IPS-15b (cell line): ENCODE measurements at regions not wholly inside any gene's neighbourhood (a gene's known extent, or its start where the extent isn't known, plus 50 kb on each side); places are given as distances from the start of the nearest gene placed in this dataset.

Experiments
- H3K27me3 ChIP-seq: one replicate; pipeline ENCODE4 v1.6.1; 2013; ENCODE audit warnings: low read length; ENCODE audit not compliant: control insufficient read depth, insufficient read depth
- H3K36me3 ChIP-seq: one replicate; pipeline ENCODE4 v1.6.1; 2013; ENCODE audit warnings: low read length; ENCODE audit not compliant: control insufficient read depth, insufficient read depth
- H3K4me1 ChIP-seq: one replicate; pipeline ENCODE4 v1.6.1; 2013; ENCODE audit warnings: mild to moderate bottlenecking, low read length; ENCODE audit not compliant: control insufficient read depth, insufficient read depth
- H3K4me3 ChIP-seq: one replicate; pipeline ENCODE4 v1.5.1; 2013; ENCODE audit warnings: low read depth, low read length
- H3K9ac ChIP-seq: one replicate; pipeline ENCODE4 v1.6.1; 2013; ENCODE audit warnings: low read depth, mild to moderate bottlenecking, low read length
- H3K9me3 ChIP-seq: one replicate; pipeline ENCODE4 v1.6.1; 2013; ENCODE audit warnings: mild to moderate bottlenecking, low read length; ENCODE audit not compliant: control insufficient read depth, insufficient read depth

DNA sequence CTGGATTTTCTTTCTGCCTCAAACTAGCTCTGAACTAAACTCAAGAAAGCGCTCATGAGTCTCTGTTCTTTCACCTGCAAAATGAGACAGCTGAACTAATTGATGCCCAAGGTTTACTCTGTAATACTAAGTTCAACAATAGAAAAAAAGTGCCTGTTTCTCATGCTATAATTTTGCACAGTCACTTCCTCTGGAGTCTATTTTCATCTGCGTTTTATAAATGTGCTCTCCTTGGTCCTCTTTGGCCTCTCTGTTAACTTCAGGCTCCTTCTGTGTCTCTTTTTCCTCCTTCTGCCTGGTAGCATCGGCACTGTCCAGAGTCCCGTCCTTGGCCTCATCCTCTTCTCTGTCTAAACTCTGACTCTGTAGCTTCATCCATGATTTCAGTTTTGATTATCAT, 311.9 kb upstream of the TLE4 start:
- Histone ChIP-seq H3K9ac (no peak overlapping the region), H3K4me3 (no peak overlapping the region), H3K4me1 (no peaks in the 10 kb centered on the region), H3K9me3 (no peaks in the 10 kb centered on the region), H3K36me3 (no peaks in the 10 kb centered on the region), H3K27me3 (no peaks in the 10 kb centered on the region)

- Histone ChIP-seq H3K4me3 (no peak overlapping the region), H3K9ac (no peak overlapping the region), H3K36me3 (no peaks in the 10 kb centered on the region), H3K9me3 (no peaks in the 10 kb centered on the region), H3K27me3 (no peaks in the 10 kb centered on the region), H3K4me1 (no peaks in the 10 kb centered on the region)
Observed at GRCh38 chr9:79263628-79264027, 308.1 kb upstream of the TLE4 start.

DNA sequence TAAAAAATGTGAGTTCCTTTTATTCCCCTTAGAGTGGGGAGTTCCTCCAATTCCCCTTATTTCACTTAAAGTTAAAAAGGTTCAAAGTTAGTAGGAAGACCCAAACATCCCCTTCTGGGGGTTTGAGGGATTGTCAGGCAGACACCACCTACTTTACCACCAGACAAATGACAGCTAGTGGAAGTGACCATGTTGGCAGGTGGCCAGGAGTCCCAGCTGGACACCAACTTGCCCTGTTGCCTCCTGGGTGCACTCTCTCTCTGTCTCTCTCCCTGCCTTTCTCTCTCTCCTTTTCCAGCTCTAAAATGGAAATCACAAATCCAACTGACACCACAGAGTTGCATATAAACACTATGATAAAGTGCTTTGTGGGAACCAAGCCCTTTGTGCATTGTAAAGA, 307.7 kb upstream of the TLE4 start:
- Histone ChIP-seq H3K4me1 (no peaks in the 10 kb centered on the region), H3K27me3 (no peaks in the 10 kb centered on the region), H3K9me3 (no peaks in the 10 kb centered on the region), H3K36me3 (no peaks in the 10 kb centered on the region), H3K4me3 (no peak overlapping the region), H3K9ac (no peak overlapping the region)

DNA sequence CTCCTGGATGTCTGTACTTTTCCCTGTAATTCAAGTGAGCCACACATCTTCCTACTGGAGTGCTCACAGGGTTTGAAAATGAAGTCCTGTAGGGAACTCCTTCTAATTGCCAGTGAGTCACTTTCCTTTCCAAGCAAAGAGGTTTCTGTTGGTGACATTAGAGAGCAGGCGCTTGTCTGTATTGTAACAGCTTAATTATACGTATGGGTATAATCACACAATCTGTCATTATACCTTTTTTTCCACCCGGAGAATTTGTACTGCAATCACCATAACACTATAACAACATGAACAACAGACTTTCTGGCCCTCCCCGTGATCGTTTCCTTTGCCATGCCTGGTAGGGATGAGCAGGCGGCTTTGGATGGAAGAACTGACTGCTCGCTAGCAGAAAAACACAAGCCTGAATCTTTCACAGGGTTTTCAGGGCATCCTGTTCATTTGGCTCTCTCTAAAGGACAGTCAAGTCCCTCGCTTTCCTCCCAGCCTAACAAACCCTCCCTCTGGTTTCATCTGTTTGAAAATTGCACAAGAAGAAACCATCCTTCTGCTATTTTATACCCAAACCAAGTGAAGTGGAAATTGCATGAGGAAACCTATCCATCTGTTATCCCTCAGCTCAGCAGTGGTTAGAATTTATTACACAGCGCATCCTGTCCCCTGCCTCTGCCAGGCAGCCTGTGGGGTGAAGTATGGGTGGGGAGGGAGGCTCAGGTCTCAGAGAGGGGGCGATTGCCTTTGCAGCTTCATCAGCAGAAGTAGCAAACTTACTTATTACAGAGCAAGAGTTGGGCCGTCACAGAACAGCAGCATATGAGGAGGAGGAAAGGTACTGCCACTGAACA, 307.0 kb upstream of the TLE4 start:
- Histone ChIP-seq H3K4me3 (no peak overlapping the region), H3K9me3 (no peaks in the 10 kb centered on the region), H3K4me1 (no peaks in the 10 kb centered on the region), H3K27me3 (no peaks in the 10 kb centered on the region), H3K36me3 (no peaks in the 10 kb centered on the region), H3K9ac (no peak overlapping the region)

DNA sequence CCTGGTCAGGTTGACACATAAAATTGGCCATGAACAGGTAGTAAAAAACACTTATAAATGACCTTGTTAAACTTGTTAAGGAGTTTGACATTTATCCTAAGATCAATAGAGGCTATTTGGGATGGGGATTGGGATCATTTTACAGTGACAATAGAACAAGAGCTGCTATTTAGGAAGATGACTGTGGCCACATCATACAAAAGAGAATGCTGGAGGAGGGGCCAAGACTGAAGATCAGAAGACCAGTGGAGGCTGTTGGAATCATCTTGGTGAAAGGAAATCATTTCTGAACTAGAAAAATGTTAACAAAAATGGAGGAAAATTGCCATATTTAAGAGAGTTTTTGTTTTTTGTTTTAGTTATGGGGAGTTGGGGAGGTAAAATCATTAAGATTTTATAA, 304.8 kb upstream of the TLE4 start:
- Histone ChIP-seq H3K9me3 (no peaks in the 10 kb centered on the region), H3K4me1 (no peaks in the 10 kb centered on the region), H3K9ac (no peak overlapping the region), H3K36me3 (no peaks in the 10 kb centered on the region), H3K4me3 (no peak overlapping the region), H3K27me3 (no peaks in the 10 kb centered on the region)

DNA sequence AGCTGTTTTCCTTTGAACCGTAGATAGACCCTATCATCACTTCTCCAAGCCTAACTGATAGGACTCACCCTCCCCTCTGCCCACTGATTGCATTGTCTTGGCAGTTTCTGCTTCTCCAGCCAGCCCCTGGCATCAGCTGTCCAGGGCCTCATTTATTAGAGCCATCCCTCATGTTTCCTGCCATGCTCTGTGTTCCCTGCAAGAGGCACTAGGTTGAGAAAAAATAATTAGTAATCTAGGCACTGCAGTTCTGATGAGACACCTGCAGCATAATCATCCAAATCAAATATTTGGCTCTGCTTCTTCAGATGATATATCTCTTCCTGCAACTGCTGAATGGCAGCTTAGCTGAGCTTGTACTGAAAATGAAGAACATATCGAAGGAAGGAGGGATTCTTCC, 303.0 kb upstream of the TLE4 start:
- Histone ChIP-seq H3K4me1 (no peaks in the 10 kb centered on the region), H3K4me3 (no peak overlapping the region), H3K36me3 (no peaks in the 10 kb centered on the region), H3K9me3 (no peaks in the 10 kb centered on the region), H3K9ac (no peak overlapping the region), H3K27me3 (no peaks in the 10 kb centered on the region)

- Histone ChIP-seq H3K4me3 (no peak overlapping the region), H3K27me3 (no peaks in the 10 kb centered on the region), H3K4me1 (peaks cover 4% of the 10 kb centered on the region), H3K9ac (no peak overlapping the region), H3K9me3 (no peaks in the 10 kb centered on the region), H3K36me3 (no peaks in the 10 kb centered on the region)
Observed at GRCh38 chr9:79273311-79273710, 298.5 kb upstream of the TLE4 start.

- Histone ChIP-seq H3K9ac (no peak overlapping the region), H3K36me3 (no peaks in the 10 kb centered on the region), H3K27me3 (no peaks in the 10 kb centered on the region), H3K4me1 (peaks cover 4% of the 10 kb centered on the region), H3K4me3 (no peak overlapping the region), H3K9me3 (no peaks in the 10 kb centered on the region)
Observed at GRCh38 chr9:79279356-79279755, 292.4 kb upstream of the TLE4 start.

GRCh38 chr9:79280691-79281090, 291.1 kb upstream of the TLE4 start:
- H3K4me3 ChIP-seq, result no peak overlapping the region
- H3K36me3 ChIP-seq, result no peaks in the 10 kb centered on the region
- H3K9ac ChIP-seq, result no peak overlapping the region
- H3K27me3 ChIP-seq, result no peaks in the 10 kb centered on the region
- H3K4me1 ChIP-seq, result no peaks in the 10 kb centered on the region
- no peaks in the 10 kb centered on the region for H3K9me3 ChIP-seq

DNA sequence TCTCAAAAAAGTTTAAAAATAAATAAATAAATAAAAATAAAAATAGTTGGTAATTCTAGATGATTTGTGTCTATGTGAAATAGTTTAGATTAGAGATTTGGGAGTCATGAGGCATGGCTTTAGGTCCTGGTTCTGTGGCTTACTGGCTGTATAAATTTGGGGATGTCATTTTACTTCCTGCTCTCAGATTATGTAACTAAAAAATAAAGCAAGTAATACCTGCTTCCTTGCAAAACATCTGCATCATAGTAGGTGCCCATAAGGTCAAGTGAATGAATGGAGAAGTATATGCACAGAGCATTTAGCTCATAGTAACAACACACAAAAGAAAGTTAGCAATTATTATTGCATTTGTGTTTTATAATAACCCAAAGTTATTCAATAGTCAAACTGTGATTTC, 287.7 kb upstream of the TLE4 start:
- Histone ChIP-seq H3K4me3 (no peak overlapping the region), H3K4me1 (peaks cover 4% of the 10 kb centered on the region), H3K9me3 (no peaks in the 10 kb centered on the region), H3K27me3 (no peaks in the 10 kb centered on the region), H3K36me3 (no peaks in the 10 kb centered on the region), H3K9ac (no peak overlapping the region)

GRCh38 chr9:79286992-79287707, 284.6 kb upstream of the TLE4 start:
- H3K36me3 ChIP-seq, result no peaks in the 10 kb centered on the region
- no peaks in the 10 kb centered on the region for H3K9me3 ChIP-seq
- H3K27me3 ChIP-seq, result no peaks in the 10 kb centered on the region
- H3K4me1 ChIP-seq, result peaks cover 4% of the 10 kb centered on the region
- H3K4me3 ChIP-seq, result no peak overlapping the region
- no peak overlapping the region for H3K9ac ChIP-seq

GRCh38 chr9:79287708-79288290, 284.0 kb upstream of the TLE4 start:
- Histone ChIP-seq H3K4me1 (peaks cover 4% of the 10 kb centered on the region), H3K9me3 (no peaks in the 10 kb centered on the region), H3K4me3 (no peak overlapping the region), H3K9ac (no peak overlapping the region), H3K36me3 (no peaks in the 10 kb centered on the region), H3K27me3 (no peaks in the 10 kb centered on the region)
